CD4-positive, alpha-beta T cell treated with Interleukin-17A for 1 hour (primary cell): ENCODE measurements at regions not wholly inside any gene's neighbourhood (a gene's known extent, or its start where the extent isn't known, plus 50 kb on each side); places are given as distances from the start of the nearest gene placed in this dataset.

Experiments
- DNase-seq: peaks from one replicate; pipeline ENCODE4 v3.0.0-alpha.2; 2020

DNA sequence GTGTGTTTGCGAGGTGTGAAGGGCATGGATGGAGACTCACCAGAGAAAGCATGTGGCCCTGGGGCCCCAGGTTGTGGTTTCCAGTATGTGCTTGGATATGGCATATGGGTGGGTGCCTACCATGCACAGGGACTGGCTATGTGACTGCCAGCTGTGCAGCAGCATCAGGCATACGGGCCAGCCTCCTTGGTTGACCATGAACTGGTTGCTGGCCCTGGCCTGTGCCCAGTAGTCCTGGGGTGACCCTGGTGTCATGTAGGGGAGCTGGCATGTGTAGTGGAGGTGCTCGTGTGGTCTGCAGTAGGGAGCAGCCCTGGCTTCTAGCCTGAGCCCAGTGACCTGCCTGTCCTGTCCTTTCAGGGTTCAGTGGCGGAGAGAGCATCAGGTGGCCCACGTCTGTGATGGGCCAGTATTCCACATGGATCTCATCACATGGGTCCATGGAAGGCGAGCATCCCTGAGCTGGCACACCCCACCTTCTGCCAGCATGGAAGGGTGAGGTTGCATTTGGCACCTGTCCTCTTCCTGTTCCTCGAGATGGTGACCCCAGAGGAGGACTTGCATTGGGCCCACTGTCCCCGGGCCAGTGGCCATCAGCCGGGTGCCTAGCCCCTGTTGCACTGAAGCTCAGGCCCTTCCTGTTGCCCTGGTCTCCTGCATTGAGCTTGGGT, 228.9 kb downstream of the SNRPN start:
- no peak for DNase-seq

DNA sequence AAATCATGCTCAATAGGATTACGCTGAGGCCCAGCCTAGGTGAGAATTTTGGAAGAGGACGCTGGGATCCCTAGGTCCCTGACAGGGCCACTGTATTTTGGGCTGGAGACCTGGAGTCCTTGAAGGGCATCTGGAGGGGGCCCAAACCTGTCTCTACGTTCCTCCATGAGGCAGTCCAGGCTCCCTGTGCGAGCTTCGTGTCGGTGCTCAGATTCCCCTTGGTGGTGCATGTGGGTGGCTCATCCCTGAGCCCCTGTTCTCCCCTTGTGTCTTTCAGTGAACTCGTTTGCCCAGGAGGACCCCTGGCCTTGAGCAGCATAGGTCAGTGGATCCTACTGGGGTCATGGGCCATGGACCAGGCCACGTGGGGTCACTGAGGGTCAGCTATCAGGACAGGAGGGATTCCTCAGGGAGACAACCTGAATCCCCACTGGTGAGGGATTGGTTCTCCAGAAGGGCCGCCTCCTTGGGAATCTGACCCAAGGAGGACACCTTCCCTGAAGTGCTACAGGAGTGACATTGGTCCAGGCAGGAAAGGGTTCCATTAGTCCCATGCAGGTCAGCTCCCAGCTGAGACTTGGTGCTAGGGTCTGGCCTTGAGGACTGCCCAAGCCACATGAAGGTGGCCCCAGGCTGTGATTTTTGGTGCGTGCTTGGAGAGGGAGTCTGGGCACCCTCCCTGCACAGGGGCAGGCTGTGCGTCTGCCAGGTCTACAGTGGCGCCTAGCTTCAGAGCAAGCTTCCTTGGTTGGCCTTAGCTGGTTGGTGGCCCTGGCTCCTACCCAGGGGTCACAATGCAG, 229.8 kb downstream of the SNRPN start:
- DNase-seq: no peak

DNA sequence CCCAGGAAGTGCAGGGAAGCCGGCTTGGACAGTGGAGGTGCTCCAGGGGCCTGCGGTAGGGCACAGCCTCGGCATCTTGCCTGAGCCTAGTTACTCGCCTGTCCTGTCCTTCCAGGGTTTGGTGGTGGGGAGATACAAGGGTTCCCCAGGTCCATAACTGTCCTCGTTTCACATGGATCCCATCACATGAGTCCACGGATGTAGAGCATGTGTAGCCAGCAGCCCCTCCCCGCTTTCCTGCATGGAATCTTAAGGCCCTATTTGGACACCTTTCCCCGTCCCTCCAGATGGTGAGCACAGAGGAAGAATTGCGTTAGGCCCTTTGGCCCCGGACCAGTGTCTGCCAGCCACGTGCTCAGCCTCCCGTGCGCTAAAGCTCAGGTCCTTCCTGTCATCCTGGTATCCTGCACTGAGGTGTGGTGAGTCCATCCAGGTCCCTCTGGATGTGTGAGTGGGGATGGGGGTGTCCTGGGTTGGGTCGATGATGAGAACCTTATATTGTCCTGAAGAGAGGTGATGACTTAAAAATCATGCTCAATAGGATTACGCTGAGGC, 230.4 kb downstream of the SNRPN start:
- DNase-seq: no peak

DNA sequence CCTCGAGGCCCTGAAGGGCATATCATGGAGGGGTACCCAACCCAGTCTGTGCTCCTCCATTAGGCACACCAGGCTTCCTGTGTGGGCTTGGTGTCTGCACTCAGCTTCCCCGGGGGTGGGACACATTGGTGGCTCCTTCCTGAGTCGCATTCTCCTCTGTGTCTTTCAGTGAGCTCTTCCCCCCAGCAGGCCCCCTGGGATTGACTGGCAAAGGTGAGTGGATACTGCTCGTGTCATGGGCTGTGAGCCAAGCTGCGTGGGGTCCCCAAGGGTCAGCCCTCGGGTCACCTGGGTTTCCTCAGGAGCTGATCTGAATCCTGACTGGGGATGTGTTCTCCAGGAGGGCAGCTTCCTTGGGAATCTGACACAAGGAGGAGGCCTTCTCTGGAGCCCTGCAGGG, 231.0 kb downstream of the SNRPN start:
- no peak for DNase-seq

DNA sequence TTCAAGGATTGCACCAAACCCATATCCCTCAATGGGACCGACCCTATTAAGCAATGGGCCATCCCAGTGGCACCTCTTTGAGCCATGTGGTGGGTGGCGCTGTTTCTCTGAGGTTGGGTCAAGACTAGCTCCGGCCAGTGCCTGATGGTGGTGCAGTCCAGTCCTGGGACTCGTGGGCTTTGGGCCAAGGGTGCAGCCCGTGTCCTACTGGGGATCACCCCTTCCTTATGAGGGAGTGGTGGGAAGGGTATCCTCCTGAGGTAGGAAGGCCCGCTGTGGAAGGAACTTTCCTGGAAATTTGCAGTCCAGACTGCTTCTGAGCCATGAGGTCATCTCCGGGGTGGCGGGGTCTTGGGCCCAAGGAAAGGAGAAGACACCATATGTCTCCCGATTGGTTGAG, 231.6 kb downstream of the SNRPN start:
- DNase-seq: no peak

DNA sequence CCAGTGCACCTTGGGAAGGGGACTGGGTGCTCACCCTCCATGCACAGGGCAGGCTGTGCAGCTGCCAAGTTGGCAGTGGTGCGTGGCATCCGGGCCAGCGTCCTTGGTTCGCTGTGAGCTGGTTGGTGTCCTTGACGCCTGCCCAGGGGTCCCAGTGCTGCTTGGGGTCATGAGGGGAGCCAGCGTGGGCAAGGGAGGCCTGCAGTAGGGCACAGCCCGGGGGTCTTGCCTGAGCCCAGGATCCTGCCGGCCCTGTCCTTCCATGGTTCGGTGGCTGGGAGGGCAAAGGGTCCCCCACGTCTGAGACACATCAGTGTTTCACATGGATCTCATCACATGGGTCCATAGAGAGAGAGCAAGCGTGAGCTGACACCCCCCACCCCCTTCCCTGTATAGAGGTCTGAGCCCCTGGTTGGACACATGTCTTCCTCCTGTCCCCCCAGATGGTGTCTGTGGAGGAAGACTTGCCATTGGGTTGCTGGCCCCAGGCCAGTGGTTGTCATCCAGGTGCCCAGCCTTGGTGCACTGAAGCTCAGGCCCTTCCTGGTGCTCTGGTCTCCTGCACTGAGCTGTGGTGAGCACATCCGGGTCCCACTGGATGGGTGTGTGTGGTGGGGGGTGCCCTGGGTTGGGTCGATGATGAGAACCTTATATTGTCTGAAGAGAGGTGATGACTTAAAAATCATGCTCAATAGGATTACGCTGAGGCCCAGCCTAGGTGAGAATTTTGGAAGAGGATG, 232.3 kb downstream of the SNRPN start:
- DNase-seq: no peak

DNA sequence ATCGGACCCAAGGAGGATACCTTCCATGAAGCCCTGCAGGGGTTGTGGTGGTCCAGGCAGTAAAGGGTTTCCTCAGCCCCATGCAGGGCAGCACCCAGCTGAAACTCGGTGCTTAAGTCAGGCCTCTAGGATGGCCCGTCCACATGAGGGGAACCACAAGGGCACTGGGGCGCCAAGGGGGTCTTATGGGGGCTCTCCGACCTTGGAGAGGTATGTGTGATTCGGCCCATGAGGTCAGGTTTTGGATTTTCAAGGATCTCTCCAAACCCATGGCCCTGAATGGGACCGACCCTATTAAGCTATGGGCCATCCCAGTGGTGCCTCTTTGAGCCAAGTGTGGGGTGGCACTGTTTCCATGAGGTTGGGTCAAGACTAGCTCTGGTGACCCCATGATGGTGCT, 233.3 kb downstream of the SNRPN start:
- DNase-seq: no peak

DNA sequence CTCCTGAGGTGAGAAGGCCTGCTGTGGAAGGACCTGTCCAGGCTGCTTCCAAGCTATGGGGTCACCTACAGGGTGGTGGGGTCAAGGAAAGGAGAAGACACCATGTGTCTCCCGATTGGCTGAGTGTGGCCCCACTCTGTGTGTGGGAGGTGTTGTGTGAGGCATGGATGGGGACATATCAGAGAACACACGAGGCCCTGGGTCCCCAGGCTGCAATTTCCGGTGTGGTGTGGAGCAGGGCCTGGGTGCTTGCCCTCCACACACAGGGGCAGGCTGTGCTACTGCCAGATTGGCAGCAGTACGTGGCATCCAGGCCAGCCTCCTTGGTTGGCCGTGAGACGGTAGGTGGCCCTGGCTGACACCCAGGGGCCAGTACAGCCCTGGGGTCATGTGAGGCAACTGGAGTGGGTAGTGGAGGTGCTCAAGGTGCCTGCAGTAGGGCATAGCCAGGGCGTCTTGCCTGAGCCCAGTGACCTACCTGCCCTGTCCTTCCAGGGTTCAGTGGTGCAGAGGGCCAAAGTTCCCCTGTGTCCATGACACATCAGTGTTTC, 233.8 kb downstream of the SNRPN start:
- DNase-seq: no peak

DNA sequence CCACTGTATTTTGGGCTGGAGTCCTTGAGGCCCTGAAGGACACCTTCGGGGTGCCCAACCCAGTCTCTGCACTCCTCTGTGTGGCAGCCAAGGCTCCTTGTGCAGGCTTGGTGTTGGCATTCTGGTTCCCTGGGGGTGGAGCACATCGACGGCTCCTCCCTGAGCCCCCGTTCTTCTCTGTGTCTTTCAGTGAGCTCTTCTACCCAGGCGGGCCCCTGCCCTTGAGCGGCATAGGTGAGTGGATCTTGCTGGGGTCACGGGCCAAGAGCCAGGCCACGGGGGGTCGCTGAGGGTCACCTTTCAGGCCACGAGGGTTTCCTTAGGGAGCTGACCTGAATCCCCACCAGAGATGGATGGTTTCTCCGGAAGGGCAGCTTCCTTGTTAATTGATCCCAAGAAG, 234.8 kb downstream of the SNRPN start:
- DNase-seq: no peak

DNA sequence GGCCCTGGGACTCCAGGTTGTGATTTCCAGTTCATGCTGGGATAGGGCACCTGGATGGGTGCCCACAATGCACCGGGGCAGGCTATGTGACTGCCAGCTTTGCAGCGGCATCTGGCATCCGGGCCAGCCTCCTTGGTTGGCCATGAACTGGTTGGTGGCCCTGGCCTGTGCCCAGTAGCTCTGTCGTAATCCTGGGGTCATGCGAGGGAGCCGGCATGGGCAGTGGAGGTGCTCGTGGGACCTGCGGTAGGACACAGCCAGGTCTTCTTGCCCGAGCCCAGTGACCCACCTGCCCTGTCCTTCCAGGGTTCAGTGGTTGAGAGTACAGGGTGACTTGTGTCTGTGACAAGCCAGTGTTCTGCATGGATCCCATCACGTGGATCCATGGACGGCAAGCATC, 237.9 kb downstream of the SNRPN start:
- no peak for DNase-seq

DNA sequence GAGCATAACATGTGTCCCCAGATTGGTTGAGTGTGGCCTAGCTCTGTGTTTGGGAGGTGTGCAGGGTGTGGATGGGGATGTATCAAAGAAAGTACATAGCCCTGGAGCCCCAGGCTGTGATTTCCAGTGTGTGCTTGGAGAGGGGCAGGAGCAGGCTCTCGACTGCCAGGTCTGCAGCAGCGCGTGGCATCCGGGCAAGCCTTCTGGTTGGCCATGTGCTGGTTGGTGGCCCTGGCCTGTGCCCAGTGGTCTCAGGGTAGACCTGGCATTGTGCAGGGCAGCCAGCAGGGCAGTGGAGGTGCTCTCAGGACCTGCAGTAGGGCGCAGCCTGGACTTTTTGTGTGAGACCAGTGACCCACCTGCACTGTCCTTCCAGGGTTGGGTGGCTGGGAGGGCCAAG, 231.5 kb downstream of the UBE3A start:
- no peak for DNase-seq

DNA sequence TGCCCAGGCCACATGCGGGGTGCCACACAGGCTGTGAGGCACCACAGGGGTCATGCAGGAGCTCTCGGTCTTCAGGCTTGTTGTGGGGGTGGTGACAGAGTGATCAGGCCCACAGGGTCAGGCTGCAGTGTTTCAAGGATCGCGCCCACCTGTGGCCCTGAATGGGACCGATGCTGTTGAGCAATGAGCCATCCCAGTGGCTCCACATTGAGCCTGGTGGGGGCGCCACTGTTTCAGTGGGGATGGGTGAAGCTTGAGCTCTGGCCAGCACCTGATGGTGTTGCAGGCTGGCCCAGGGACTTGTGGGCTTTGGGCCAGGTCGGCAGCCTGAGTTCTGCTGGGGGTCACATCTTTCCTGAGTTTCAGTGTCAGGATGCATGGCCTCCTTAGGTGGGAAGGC, 230.1 kb downstream of the UBE3A start:
- DNase-seq: no peak

DNA sequence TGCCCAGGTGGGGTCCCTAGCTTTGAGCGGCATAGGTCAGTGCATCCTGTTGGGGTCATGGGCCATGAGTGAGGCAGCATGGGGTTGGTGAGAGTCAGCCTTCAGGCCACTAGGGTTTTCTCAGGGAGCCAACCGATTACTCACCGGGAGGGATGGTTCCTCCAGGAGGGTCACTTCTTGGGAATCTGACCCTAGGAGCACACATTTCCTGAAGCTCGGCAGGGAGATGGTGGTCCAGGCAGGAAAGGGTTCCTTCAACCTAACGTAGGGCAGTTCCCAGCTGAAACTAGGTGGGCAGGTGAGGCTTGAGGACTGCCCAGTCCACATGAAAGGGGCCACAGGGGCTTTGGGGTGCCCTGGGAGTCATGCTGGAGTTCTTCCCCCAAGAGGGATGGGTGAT, 218.0 kb downstream of the UBE3A start:
- DNase-seq: no peak

DNA sequence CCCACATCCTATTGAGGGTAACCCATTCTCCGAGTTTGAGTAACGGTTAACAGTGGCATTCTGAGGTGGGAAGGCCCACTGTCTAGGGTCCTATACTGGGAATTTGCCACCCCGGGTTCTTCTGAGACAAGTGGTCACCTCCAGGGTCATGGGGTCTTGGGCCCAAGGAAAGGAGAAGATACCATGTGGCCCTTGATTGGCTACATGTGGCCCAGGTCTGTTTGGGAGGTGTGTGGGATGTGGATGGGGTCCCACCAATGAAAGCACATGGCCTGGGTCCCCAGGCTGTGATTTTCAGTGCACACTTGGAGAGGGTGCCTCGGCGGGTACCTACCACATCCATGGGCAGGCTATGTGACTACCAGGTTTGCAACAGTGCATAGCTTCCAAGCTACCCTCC, 214.4 kb downstream of the UBE3A start:
- DNase-seq: no peak

DNA sequence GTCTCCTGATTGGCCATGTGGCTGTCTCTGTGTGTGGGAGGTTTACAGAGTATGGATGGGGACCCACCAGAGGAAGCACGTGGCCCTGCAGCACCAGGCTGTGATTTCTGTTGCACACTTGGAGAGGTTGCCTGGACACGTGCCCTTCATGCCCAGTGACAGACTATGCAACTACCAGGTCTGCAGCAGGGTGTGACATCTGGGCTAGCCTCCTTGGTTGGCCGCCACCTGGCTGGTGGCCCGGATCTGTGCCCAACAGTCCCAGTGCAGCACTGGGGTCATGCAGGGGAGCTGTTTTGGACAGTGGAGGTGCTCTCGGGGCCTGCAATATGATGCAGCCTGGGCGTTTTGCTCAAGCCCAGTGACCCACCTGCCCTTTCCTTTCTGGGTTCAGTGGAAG, 212.5 kb downstream of the UBE3A start:
- DNase-seq: no peak

DNA sequence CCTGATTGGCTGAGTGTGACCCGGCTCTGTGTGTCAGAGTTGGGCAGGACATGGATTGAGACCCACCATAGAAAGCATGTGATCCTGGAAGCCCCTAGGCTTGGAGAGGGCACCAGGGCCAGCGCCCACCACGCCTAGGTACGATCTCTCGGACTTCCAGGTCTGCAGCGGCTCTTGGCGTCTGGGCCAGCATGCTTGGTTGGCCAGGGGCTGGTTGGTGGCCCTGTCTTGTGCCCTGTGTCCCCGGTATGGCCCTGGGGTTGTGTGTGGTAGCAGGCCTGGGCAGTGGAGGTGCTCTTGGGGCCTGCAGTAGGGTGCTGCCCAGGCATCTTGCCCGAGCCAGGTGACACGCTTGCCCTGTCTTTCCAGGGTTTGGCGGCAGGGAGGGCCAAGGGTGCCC, 210.6 kb downstream of the UBE3A start:
- DNase-seq: no peak

DNA sequence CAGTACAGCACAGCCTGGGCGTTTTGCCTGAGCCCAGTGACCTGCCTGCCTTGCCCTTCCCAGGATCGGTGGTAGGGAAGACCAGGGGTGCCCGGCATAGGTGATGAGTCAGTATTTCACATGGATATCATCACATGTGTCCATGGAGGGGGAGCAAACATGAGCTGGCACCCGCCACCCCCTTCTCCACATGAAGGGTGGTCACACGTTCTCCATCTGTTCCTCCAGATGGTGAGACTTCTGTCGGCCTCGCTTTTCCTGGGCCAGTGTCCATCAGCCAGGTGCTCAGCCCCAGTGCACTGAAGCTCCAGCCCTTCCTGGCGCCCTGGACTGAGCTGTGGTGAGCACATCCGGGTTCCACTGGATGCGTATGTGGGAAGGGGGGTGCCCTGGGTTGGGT, 208.4 kb downstream of the UBE3A start:
- DNase-seq: no peak

DNA sequence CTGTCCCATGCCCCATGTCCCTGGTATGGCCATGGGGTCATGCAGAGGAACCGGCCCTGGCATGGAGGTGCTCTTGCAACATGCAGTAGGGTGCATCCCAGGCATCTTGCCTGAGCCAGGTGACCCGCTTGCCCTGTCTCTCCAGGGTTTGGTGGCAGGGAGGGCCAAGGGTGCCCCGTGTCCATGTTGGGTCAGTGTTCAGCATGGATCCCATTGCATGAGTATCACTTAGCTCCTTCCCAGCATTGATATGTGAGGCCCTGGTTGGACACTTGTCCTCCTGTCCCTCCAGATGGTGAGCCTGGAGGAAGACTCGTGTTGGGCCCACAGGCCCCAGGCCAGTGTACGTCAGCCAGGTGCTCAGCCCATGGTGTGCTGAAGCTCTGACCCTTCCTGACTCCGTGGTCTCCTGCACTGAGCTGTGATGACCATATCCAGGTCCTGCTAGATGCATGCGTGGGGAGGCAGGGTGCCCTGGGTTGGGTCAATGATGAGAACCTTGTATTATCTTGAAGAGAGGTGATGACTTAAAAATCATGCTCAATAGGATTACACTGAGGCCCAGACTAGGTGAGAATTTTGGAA, 205.0 kb downstream of the UBE3A start:
- no peak for DNase-seq

DNA sequence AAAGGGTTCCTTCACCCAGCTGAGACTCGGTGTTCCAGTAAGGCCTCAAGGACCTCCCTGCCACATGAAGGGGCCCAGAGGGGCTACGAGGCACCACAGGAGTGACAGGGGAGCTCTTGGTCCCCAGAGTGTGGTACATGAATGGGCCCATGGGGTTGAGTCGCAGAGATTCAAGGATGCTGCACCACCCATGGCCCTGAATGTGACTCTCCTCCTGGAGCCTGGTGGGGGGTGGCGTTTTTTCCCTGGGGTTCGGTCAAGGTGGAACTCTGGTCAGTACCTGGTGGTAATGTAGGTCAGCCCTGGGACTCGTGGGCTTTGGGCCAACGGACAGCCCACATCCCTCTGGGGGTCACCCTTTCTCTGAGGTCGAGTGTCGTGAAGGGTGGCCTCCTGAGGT, 204.0 kb downstream of the UBE3A start:
- no peak for DNase-seq

DNA sequence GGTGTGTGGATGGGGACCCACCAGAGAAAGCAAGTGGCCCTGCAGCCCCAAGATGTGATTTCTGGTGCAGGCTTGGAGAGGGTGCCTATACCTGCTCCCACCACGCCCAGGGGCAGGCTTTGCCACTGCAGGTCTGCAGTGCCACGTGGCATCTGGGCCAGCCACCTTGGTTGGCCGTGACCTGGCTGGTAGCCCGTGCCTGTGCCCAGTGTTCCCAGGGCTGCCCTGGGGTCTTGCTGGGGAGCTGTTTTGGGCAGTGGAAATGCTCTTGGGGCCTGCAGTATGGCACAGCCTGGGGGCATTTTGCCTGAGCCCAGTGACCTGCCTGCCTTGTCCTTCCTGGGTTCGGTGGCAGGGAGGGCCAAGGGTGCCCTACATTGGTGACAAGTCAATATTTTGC, 203.4 kb downstream of the UBE3A start:
- DNase-seq: no peak

DNA sequence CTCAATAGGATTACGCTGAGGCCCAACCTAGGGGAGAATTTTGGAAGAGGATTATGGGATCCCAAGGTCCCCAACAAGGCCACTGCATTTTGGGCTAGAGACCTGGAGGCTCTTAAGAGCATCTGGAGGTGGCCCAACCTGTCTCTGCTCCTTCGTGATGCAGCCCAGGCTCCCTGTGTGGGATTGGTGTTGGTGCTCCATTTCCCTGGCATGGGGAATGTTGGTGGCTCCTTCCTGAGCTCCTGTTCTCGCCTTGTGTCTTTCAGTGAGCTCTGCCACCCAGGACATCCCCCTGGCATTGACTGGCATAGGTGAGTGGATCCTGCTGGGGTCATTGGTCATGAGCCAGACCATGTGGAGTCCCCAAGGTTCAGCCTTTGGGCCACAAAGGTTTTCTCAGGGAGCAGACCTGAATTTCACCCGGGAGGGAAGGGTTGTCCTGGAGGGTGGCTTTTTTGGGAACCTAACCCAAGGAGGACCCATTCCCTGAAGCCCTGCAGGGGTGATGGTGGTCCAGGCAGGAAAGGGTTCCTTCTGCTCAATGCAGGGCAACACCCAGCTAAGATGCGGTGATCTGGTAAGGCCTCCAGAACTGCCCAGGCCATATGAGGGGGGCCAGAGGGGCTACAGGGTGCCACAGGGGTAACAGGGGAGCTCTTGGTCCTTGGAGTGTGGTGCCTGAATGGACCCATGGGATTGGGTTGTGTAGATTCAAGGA, 202.5 kb downstream of the UBE3A start:
- no peak for DNase-seq

DNA sequence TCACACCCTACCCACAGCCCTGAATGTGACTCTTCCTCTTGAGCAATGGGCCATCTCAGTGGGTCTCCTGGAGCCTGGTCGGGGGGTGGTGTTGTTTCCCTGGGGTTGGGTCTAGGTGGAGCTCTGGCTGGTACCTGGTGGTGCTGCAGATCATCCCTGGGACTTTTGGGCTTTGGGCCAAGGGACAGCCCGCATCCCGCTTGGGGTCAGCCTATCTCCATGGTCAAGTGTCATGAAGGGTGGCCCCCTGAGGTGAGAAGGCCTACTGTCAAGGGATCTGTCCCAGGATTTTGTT, 202.0 kb downstream of the UBE3A start:
- no peak for DNase-seq
